A549 (cell line): ENCODE measurements at regions not wholly inside any gene's neighbourhood (a gene's known extent, or its start where the extent isn't known, plus 50 kb on each side); places are given as distances from the start of the nearest gene placed in this dataset.

Experiments used
- ATAC-seq, 2 experiments: fragments of 200-7000 bp in 1 of 2; fragments of >200 bp in 1 of 2; cut with Nextera tagmentation in 1 of 2; cut with Tn5 transposase in 1 of 2; 3 replicates each; pipeline versions ENCODE4 v1.8.0 to v1.9.1; 2018 to 2020; ENCODE audit warnings: mild to moderate bottlenecking in 1 of 2, moderate library complexity in 1 of 2
- CTCF ChIA-PET: fragments of 300-600 bp; sonication (Branson Sonifier 250); formaldehyde crosslinking; extraction: SDS; loops from one replicate; lab custom pipeline; 2021; ENCODE audit warnings: antibody characterized with exemption, inconsistent platforms; lab: Yijun Ruan, JAX
- POLR2A ChIA-PET: fragments of 350-600 bp; formaldehyde crosslinking; extraction: SDS; loops from one replicate; lab custom pipeline; 2021; ENCODE audit warnings: antibody characterized with exemption, inconsistent platforms; lab: Yijun Ruan, JAX
- DNase-seq, 2 experiments: peaks; one replicate each; pipeline versions ENCODE4 v3.0.0 to v3.0.0-alpha.2; 2011 to 2016; ENCODE audit warnings: low read depth in 1 of 2, low spot score in 1 of 2
- FAIRE-seq: peaks from 2 replicates; lab custom pipeline; 2011; peaks lifted over from hg19 to GRCh38; lab: Jason Lieb, UNC
- H3K27ac ChIP-seq, 2 experiments: fragments of >200 bp; sonication (Bioruptor Twin); formaldehyde crosslinking; 3 replicates each; pipeline ENCODE4 v1.5.1; 2016 to 2017
- H3K4me1 ChIP-seq: fragments of >200 bp; sonication (Bioruptor Twin); formaldehyde crosslinking; 3 replicates; pipeline ENCODE4 v1.6.1; 2016
- H3K4me2 ChIP-seq: fragments of >200 bp; sonication (Bioruptor Twin); formaldehyde crosslinking; 3 replicates; pipeline ENCODE4 v1.6.1; 2016
- H3K4me3 ChIP-seq: fragments of >200 bp; sonication (Bioruptor Twin); formaldehyde crosslinking; 3 replicates; pipeline ENCODE4 v1.5.1; 2016
- H3K9me3 ChIP-seq: fragments of >200 bp; sonication (Bioruptor Twin); formaldehyde crosslinking; 3 replicates; pipeline ENCODE4 v1.6.1; 2016
- CBX8 ChIP-seq: fragments of 200-600 bp; sonication (generic); IDR thresholded peaks from 2 replicates; pipeline ENCODE4 v1.6.1; 2016
- CEBPB ChIP-seq, 2 experiments: fragments of >200 bp in 1 of 2; sonication (Bioruptor Twin) in 1 of 2; formaldehyde crosslinking in 1 of 2; IDR thresholded peaks; 2 replicates each; pipeline ENCODE4 v1.6.1; 2012 to 2016
- EHF ChIP-seq: fragments of 250-450 bp; sonication (Bioruptor Pico); IDR thresholded peaks from 2 replicates; pipeline ENCODE4 v1.5.0; 2020; ENCODE audit warnings: mild to moderate bottlenecking
- EP300 ChIP-seq, 2 experiments: fragments of >200 bp; sonication (Bioruptor Twin); formaldehyde crosslinking; IDR thresholded peaks; 2 replicates in 1 of 2; 3 replicates in 1 of 2; pipeline ENCODE4 v1.6.1; 2016 to 2017
- ESRRA ChIP-seq: fragments of 150-350 bp; IDR thresholded peaks from 2 replicates; pipeline ENCODE4 v1.6.1; 2014; ENCODE audit warnings: mild to moderate bottlenecking, low read length, borderline replicate concordance
- FOSB ChIP-seq: fragments of 250-450 bp; sonication (Bioruptor Pico); IDR thresholded peaks from 2 replicates; pipeline ENCODE4 v1.5.0; 2020; ENCODE audit warnings: mild to moderate bottlenecking, moderate library complexity
- FOSL2 ChIP-seq, 2 experiments: fragments of 450-650 bp in 1 of 2; fragments of >200 bp in 1 of 2; sonication (Bioruptor Twin) in 1 of 2; formaldehyde crosslinking; IDR thresholded peaks; 2 replicates each; pipeline versions ENCODE4 v1.5.0 to v1.6.1; 2016 to 2020; ENCODE audit warnings: mild to moderate bottlenecking in 1 of 2, moderate library complexity in 1 of 2
- HDAC2 ChIP-seq: fragments of 200-600 bp; sonication (generic); IDR thresholded peaks from 2 replicates; pipeline ENCODE4 v1.6.1; 2016
- JUN ChIP-seq, 2 experiments: fragments of >200 bp; sonication (Bioruptor Twin); formaldehyde crosslinking; IDR thresholded peaks; 2 replicates in 1 of 2; 3 replicates in 1 of 2; pipeline ENCODE4 v1.6.1; 2016 to 2017
- KDM5A ChIP-seq: fragments of 200-600 bp; sonication (generic); IDR thresholded peaks from 2 replicates; pipeline ENCODE4 v1.6.1; 2016; ENCODE audit warnings: antibody characterized with exemption, mild to moderate bottlenecking
- MAFK ChIP-seq: fragments of 450-650 bp; IDR thresholded peaks from 2 replicates; pipeline ENCODE4 v1.6.1; 2014; ENCODE audit not compliant: partially characterized antibody
- MAZ ChIP-seq: fragments of 150-350 bp; IDR thresholded peaks from 2 replicates; pipeline ENCODE4 v1.6.1; 2014; ENCODE audit warnings: antibody characterized with exemption, low read depth, low read length, borderline replicate concordance
- MYC ChIP-seq: IDR thresholded peaks from 2 replicates; pipeline ENCODE4 v1.6.1; 2012; ENCODE audit warnings: mild to moderate bottlenecking, inconsistent platforms, low read length, improper control_type of control experiment, borderline replicate concordance
- NPAS2 ChIP-seq: fragments of 250-450 bp; sonication (Bioruptor Pico); IDR thresholded peaks from 2 replicates; pipeline ENCODE4 v1.8.0; 2022; ENCODE audit warnings: mild to moderate bottlenecking, moderate library complexity, borderline replicate concordance
- RCOR1 ChIP-seq: fragments of 150-350 bp; IDR thresholded peaks from 2 replicates; pipeline ENCODE4 v1.6.1; 2014; ENCODE audit warnings: antibody characterized with exemption, low read length, low read depth
- RNF2 ChIP-seq: fragments of 200-600 bp; sonication (generic); IDR thresholded peaks from 2 replicates; pipeline ENCODE4 v1.6.1; 2016; ENCODE audit warnings: low read depth, mild to moderate bottlenecking, antibody characterized with exemption, moderate library complexity, borderline replicate concordance
- SMC3 ChIP-seq: fragments of >200 bp; sonication (Bioruptor Twin); formaldehyde crosslinking; IDR thresholded peaks from 3 replicates; pipeline ENCODE4 v1.6.1; 2018; ENCODE audit warnings: inconsistent platforms
- TFCP2L1 ChIP-seq: fragments of 250-450 bp; sonication (Bioruptor Pico); IDR thresholded peaks from 2 replicates; pipeline ENCODE4 v1.5.0; 2021; ENCODE audit warnings: mild to moderate bottlenecking
- ZFP36 ChIP-seq: fragments of 450-650 bp; IDR thresholded peaks from 2 replicates; pipeline ENCODE4 v1.6.1; 2014; ENCODE audit warnings: borderline replicate concordance; ENCODE audit not compliant: partially characterized antibody
- ZNF302 ChIP-seq: fragments of 250-450 bp; sonication (Bioruptor Pico); IDR thresholded peaks from 2 replicates; pipeline ENCODE4 v1.9.0; 2021; ENCODE audit warnings: inconsistent platforms, mild to moderate bottlenecking, moderate library complexity
- WGBS: methylation state at CpG from one replicate; pipeline ENCODE4 v1.1.6; 2017; ENCODE audit errors: missing lambda C conversion rate; 5-methylcytosine and 5-hydroxymethylcytosine counted together
- TF ChIP-seq, protein P1 (sequence below): IDR thresholded peaks from 2 replicates; pipeline ENCODE4 v1.6.1; 2012; ENCODE audit warnings: low read depth, borderline replicate concordance
- TF ChIP-seq, protein P2 (sequence below): fragments of 250-450 bp; sonication (Bioruptor Pico); IDR thresholded peaks from 2 replicates; pipeline ENCODE4 v1.5.0; 2020; ENCODE audit warnings: low read depth, mild to moderate bottlenecking, moderate library complexity
- TF ChIP-seq, protein P3 (sequence below): fragments of 200-600 bp; sonication (generic); IDR thresholded peaks from 2 replicates; pipeline ENCODE4 v1.6.1; 2016; ENCODE audit warnings: antibody characterized with exemption, mild to moderate bottlenecking, moderate library complexity
- TF ChIP-seq, protein P4 (sequence below): fragments of 250-450 bp; sonication (Bioruptor Pico); IDR thresholded peaks from 2 replicates; pipeline ENCODE4 v1.5.0; 2021; ENCODE audit warnings: mild to moderate bottlenecking, moderate library complexity, borderline replicate concordance

DNA sequence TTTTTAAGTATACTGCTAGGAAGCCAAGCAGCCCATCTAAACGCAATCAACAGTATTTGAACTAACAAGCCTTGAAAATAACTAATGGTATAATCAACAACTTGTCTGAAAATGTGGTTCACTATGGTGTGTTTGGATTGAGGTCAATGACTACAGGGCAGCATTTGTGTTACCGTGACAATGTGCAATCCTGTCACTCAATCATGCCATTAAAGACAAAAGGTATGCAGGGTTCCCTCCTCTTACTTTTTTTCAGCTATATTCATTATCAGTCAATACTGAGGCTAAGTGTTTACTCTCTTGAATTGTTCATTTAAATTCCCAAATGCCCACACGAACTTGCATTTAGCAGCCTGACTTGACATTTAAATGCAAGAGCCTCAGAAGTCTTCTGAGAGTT, 1099.3 kb upstream of the EPHA6 start:
- Histone ChIP-seq H3K4me3 (no peak overlapping the region), H3K4me2 (no peak overlapping the region), H3K4me1 (no peaks in the 10 kb centered on the region), H3K27ac (no peak overlapping the region), H3K9me3 (no peaks in the 10 kb centered on the region)
- ChIA-PET POLR2A (no interaction called here), CTCF (no interaction called here)
- no peak for FAIRE-seq
- no peak for DNase-seq
- TF ChIP-seq RNF2 (no peak), EP300 (IDR thresholded peaks at IDR 0.05) (no peak), RCOR1 (no peak), SMC3 (no peak), TFCP2L1 (no peak), HDAC2 (no peak), CBX8 (no peak), CEBPB (IDR thresholded peaks at IDR 0.05) (no peak), MAFK (no peak), ZNF302 (CRISPR knock-in tag) (no peak), EHF (CRISPR knock-in tag) (no peak), FOSB (CRISPR knock-in tag) (no peak), FOSL2 (IDR thresholded peaks at IDR 0.05) (no peak), FOSL2 (CRISPR knock-in tag; IDR thresholded peaks at IDR 0.05) (no peak), ESRRA (no peak), NPAS2 (CRISPR knock-in tag) (no peak), JUN (IDR thresholded peaks at IDR 0.05) (no peak), MAZ (no peak)
- TF ChIP-seq, protein P1, sequence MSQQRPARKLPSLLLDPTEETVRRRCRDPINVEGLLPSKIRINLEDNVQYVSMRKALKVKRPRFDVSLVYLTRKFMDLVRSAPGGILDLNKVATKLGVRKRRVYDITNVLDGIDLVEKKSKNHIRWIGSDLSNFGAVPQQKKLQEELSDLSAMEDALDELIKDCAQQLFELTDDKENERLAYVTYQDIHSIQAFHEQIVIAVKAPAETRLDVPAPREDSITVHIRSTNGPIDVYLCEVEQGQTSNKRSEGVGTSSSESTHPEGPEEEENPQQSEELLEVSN: no peak
- TF ChIP-seq, protein P2, sequence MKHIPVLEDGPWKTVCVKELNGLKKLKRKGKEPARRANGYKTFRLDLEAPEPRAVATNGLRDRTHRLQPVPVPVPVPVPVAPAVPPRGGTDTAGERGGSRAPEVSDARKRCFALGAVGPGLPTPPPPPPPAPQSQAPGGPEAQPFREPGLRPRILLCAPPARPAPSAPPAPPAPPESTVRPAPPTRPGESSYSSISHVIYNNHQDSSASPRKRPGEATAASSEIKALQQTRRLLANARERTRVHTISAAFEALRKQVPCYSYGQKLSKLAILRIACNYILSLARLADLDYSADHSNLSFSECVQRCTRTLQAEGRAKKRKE (CRISPR knock-in tag): no peak
- TF ChIP-seq, protein P3, sequence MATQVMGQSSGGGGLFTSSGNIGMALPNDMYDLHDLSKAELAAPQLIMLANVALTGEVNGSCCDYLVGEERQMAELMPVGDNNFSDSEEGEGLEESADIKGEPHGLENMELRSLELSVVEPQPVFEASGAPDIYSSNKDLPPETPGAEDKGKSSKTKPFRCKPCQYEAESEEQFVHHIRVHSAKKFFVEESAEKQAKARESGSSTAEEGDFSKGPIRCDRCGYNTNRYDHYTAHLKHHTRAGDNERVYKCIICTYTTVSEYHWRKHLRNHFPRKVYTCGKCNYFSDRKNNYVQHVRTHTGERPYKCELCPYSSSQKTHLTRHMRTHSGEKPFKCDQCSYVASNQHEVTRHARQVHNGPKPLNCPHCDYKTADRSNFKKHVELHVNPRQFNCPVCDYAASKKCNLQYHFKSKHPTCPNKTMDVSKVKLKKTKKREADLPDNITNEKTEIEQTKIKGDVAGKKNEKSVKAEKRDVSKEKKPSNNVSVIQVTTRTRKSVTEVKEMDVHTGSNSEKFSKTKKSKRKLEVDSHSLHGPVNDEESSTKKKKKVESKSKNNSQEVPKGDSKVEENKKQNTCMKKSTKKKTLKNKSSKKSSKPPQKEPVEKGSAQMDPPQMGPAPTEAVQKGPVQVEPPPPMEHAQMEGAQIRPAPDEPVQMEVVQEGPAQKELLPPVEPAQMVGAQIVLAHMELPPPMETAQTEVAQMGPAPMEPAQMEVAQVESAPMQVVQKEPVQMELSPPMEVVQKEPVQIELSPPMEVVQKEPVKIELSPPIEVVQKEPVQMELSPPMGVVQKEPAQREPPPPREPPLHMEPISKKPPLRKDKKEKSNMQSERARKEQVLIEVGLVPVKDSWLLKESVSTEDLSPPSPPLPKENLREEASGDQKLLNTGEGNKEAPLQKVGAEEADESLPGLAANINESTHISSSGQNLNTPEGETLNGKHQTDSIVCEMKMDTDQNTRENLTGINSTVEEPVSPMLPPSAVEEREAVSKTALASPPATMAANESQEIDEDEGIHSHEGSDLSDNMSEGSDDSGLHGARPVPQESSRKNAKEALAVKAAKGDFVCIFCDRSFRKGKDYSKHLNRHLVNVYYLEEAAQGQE: no peak
- ATAC-seq: no peak
- 54% methylated on average over 3 of the region's 3 CpGs for WGBS

DNA sequence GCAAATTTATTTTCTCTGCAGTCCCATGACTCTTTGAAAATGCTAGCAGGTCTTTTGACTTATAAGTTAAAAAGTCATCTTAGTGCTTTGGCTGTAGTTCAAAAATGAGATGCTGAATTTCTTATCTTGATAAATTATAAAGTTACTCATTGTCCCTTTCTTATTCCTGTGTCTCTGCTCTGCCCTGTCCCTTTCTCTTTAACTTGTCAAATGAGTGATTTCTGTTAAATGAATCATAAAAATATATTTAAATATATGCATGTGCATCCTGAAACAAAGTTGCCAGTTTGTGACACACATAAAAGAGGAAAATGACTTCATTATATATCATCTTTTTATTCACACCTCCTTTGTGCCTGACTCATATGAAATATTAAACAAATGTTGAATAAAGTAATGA, 1097.3 kb upstream of the EPHA6 start:
- FAIRE-seq (no peak), ATAC-seq (no peak), DNase-seq (no peak)
- Histone ChIP-seq H3K4me3 (no peak overlapping the region), H3K4me2 (no peak overlapping the region), H3K9me3 (no peaks in the 10 kb centered on the region), H3K27ac (no peak overlapping the region), H3K4me1 (no peaks in the 10 kb centered on the region)
- TF ChIP-seq, protein P4, sequence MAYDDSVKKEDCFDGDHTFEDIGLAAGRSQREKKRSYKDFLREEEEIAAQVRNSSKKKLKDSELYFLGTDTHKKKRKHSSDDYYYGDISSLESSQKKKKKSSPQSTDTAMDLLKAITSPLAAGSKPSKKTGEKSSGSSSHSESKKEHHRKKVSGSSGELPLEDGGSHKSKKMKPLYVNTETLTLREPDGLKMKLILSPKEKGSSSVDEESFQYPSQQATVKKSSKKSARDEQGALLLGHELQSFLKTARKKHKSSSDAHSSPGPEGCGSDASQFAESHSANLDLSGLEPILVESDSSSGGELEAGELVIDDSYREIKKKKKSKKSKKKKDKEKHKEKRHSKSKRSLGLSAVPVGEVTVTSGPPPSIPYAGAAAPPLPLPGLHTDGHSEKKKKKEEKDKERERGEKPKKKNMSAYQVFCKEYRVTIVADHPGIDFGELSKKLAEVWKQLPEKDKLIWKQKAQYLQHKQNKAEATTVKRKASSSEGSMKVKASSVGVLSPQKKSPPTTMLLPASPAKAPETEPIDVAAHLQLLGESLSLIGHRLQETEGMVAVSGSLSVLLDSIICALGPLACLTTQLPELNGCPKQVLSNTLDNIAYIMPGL (CRISPR knock-in tag): no peak
- TF ChIP-seq ZFP36 (no peak), EP300 (IDR thresholded peaks at IDR 0.05) (no peak), KDM5A (no peak), MYC (no peak)
- CTCF ChIA-PET: no interaction called here
- POLR2A ChIA-PET: no interaction called here
